HEK293 (cell line): ENCODE measurements at regions not wholly inside any gene's neighbourhood (a gene's known extent, or its start where the extent isn't known, plus 50 kb on each side); places are given as distances from the start of the nearest gene placed in this dataset.
"Not testable (repeated sequence)": the region's sequence is repeated elsewhere in the genome, so short reads cannot be mapped to it uniquely, and the experiment has no call there.

Source experiments
- CTCF ChIA-PET: fragments of 350-600 bp; formaldehyde crosslinking; extraction: SDS; loops from one replicate; lab custom pipeline; 2021; ENCODE audit warnings: antibody characterized with exemption; lab: Yijun Ruan, JAX
- POLR2A ChIA-PET: fragments of 300-600 bp; formaldehyde crosslinking; extraction: SDS; loops from one replicate; lab custom pipeline; 2020; ENCODE audit warnings: antibody characterized with exemption, inconsistent platforms; lab: Yijun Ruan, JAX
- H3K27ac ChIP-seq: fragments of 200-500 bp; sonication (Bioruptor generic); 2 replicates; pipeline ENCODE4 v1.5.1; 2014; ENCODE audit warnings: low read depth, low read length, control low read depth, inconsistent platforms; ENCODE audit errors: extremely low read depth
- H3K36me3 ChIP-seq, 2 experiments: fragments of 200-500 bp in 1 of 2; sonication (Bioruptor generic) in 1 of 2; 1 replicate in 1 of 2; 2 replicates in 1 of 2; pipeline ENCODE4 v1.5.1; 2014 to 2017; ENCODE audit warnings: inconsistent platforms in 2 of 2, low read length in 2 of 2; ENCODE audit not compliant: control insufficient read depth in 2 of 2, insufficient read depth in 1 of 2
- H3K4me1 ChIP-seq: fragments of 200-500 bp; sonication (Bioruptor generic); 2 replicates; pipeline ENCODE4 v1.5.1; 2014; ENCODE audit warnings: mild to moderate bottlenecking, low read length, inconsistent platforms; ENCODE audit not compliant: control insufficient read depth, insufficient read depth
- H3K4me3 ChIP-seq: 2 replicates; pipeline ENCODE4 v1.5.1; 2011; ENCODE audit warnings: low read depth, mild to moderate bottlenecking, control low read depth, low read length, moderate library complexity
- H3K9me3 ChIP-seq: fragments of 200-500 bp; sonication (Bioruptor generic); 2 replicates; pipeline ENCODE4 v1.5.1; 2014; ENCODE audit warnings: low read depth, low read length, inconsistent platforms; ENCODE audit not compliant: control insufficient read depth, insufficient read depth
- EGR2 ChIP-seq: fragments of 450-650 bp; formaldehyde crosslinking; IDR thresholded peaks from 2 replicates; pipeline ENCODE4 v1.5.1; 2016; ENCODE audit warnings: low read depth, missing biosample characterization, missing genetic modification characterization
- SETDB1 ChIP-seq: IDR thresholded peaks from one replicate; pipeline ENCODE4 v1.6.1; 2017; ENCODE audit warnings: mild to moderate bottlenecking, low read length, moderate library complexity, mixed read lengths; ENCODE audit not compliant: insufficient read length
- ZBTB7A ChIP-seq: fragments of 450-650 bp; formaldehyde crosslinking; IDR thresholded peaks from 2 replicates; pipeline ENCODE4 v1.5.1; 2016; ENCODE audit warnings: low read depth, missing biosample characterization, missing genetic modification characterization
- ZFHX2 ChIP-seq: fragments of 450-650 bp; formaldehyde crosslinking; conservative IDR thresholded peaks from 2 replicates; pipeline ENCODE4 v1.5.1; 2016; ENCODE audit warnings: missing biosample characterization, missing genetic modification characterization
- ZFP37 ChIP-seq: fragments of 450-650 bp; formaldehyde crosslinking; IDR thresholded peaks from 2 replicates; pipeline ENCODE4 v1.5.1; 2016; ENCODE audit warnings: missing biosample characterization, missing genetic modification characterization
- ZNF121 ChIP-seq: fragments of 450-650 bp; formaldehyde crosslinking; IDR thresholded peaks from 2 replicates; pipeline ENCODE4 v1.5.1; 2016; ENCODE audit warnings: missing biosample characterization, missing genetic modification characterization
- ZNF146 ChIP-seq: fragments of 450-650 bp; formaldehyde crosslinking; IDR thresholded peaks from 2 replicates; pipeline ENCODE4 v1.5.1; 2016; ENCODE audit warnings: missing biosample characterization, missing genetic modification characterization
- ZNF157 ChIP-seq: fragments of 450-650 bp; formaldehyde crosslinking; IDR thresholded peaks from 2 replicates; pipeline ENCODE4 v1.5.1; 2016; ENCODE audit warnings: missing biosample characterization, missing genetic modification characterization
- ZNF202 ChIP-seq: fragments of 450-650 bp; formaldehyde crosslinking; IDR thresholded peaks from 2 replicates; pipeline ENCODE4 v1.5.1; 2016; ENCODE audit warnings: missing biosample characterization, missing genetic modification characterization, borderline replicate concordance
- ZNF404 ChIP-seq: fragments of 450-650 bp; formaldehyde crosslinking; IDR thresholded peaks from 2 replicates; pipeline ENCODE4 v1.5.1; 2017; ENCODE audit warnings: missing biosample characterization, missing genetic modification characterization
- ZNF48 ChIP-seq: fragments of 450-650 bp; formaldehyde crosslinking; IDR thresholded peaks from 2 replicates; pipeline ENCODE4 v1.5.1; 2016; ENCODE audit warnings: missing biosample characterization, missing genetic modification characterization
- ZNF571 ChIP-seq: fragments of 450-650 bp; formaldehyde crosslinking; IDR thresholded peaks from 2 replicates; pipeline ENCODE4 v1.5.0; 2017; ENCODE audit warnings: missing biosample characterization, missing genetic modification characterization
- ZNF610 ChIP-seq: fragments of 450-650 bp; formaldehyde crosslinking; IDR thresholded peaks from 2 replicates; pipeline ENCODE4 v1.5.1; 2016; ENCODE audit warnings: missing biosample characterization, missing genetic modification characterization, borderline replicate concordance
- ZNF658 ChIP-seq: fragments of 450-650 bp; formaldehyde crosslinking; IDR thresholded peaks from 2 replicates; pipeline ENCODE4; 2016; ENCODE audit warnings: missing biosample characterization, missing genetic modification characterization
- ZNF792 ChIP-seq: fragments of 450-650 bp; formaldehyde crosslinking; IDR thresholded peaks from 2 replicates; pipeline ENCODE4 v1.5.1; 2016; ENCODE audit warnings: missing biosample characterization, missing genetic modification characterization
- TF ChIP-seq, protein P1 (sequence below): fragments of 450-650 bp; formaldehyde crosslinking; IDR thresholded peaks from 2 replicates; pipeline ENCODE4 v1.5.1; 2016; ENCODE audit warnings: missing biosample characterization, missing genetic modification characterization

DNA sequence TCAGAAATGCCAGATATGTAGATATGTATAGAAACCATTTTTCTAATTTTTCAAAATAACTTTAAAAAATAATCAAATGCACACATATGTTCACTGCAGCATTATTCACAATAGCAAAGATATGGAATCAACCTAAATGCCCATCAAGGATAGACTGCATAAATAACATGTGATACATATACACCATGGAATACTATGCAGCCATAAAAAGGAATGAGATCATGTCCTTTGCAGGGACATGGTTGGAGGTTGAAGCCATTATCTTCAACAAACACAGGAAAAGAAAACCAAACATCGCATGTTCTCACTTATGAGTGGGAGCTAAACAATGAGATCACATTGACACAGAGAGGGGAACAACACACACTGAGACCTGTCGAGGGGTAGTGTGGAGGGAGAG lies 176.1 kb downstream of the MATN1 start:
- H3K4me3 ChIP-seq, POLR2A ChIA-PET, H3K36me3 ChIP-seq, CTCF ChIA-PET, H3K27ac ChIP-seq: not testable (repeated sequence)
- TF ChIP-seq ZNF146 (tag by site-specific recombination), result peak; percentile 61; the same call in 1 of the 2 replicates
- TF ChIP-seq, all 188 proteins: peak for 1; not testable (repeated sequence) for 187
- not testable (repeated sequence) for H3K9me3 ChIP-seq, H3K4me1 ChIP-seq

DNA sequence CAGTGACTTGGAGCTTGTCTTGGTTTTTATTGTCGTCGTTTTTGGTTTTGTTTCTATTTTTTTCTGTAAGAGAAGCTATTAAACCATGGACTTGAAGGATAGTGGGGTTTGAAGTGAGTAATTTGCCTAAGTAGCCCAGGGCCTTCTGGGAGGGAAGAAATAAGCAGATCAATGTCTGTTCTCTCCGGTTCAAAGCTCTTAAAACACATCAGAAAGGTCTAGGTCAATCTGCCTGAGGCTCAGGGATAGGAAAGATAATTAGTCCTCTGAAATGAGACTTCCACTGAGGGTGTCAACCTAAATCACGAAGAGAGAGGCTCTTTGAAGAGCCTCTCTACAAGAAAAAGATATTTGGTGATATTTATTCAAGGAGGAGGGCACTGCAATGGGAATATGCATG lies 178.0 kb downstream of the MATN1 start:
- TF ChIP-seq ZNF48 (tag by site-specific recombination) (no peak), ZNF610 (no peak), ZNF792 (tag by site-specific recombination) (no peak), ZFP37 (no peak), ZNF404 (tag by site-specific recombination) (no peak), ZNF658 (tag by site-specific recombination) (no peak), ZNF571 (no peak), ZNF202 (tag by site-specific recombination) (no peak), ZNF121 (tag by site-specific recombination) (no peak)
- TF ChIP-seq, protein P1, sequence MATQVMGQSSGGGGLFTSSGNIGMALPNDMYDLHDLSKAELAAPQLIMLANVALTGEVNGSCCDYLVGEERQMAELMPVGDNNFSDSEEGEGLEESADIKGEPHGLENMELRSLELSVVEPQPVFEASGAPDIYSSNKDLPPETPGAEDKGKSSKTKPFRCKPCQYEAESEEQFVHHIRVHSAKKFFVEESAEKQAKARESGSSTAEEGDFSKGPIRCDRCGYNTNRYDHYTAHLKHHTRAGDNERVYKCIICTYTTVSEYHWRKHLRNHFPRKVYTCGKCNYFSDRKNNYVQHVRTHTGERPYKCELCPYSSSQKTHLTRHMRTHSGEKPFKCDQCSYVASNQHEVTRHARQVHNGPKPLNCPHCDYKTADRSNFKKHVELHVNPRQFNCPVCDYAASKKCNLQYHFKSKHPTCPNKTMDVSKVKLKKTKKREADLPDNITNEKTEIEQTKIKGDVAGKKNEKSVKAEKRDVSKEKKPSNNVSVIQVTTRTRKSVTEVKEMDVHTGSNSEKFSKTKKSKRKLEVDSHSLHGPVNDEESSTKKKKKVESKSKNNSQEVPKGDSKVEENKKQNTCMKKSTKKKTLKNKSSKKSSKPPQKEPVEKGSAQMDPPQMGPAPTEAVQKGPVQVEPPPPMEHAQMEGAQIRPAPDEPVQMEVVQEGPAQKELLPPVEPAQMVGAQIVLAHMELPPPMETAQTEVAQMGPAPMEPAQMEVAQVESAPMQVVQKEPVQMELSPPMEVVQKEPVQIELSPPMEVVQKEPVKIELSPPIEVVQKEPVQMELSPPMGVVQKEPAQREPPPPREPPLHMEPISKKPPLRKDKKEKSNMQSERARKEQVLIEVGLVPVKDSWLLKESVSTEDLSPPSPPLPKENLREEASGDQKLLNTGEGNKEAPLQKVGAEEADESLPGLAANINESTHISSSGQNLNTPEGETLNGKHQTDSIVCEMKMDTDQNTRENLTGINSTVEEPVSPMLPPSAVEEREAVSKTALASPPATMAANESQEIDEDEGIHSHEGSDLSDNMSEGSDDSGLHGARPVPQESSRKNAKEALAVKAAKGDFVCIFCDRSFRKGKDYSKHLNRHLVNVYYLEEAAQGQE (tag by site-specific recombination), result no peak
- TF ChIP-seq, all 188 proteins: peak for 0

DNA sequence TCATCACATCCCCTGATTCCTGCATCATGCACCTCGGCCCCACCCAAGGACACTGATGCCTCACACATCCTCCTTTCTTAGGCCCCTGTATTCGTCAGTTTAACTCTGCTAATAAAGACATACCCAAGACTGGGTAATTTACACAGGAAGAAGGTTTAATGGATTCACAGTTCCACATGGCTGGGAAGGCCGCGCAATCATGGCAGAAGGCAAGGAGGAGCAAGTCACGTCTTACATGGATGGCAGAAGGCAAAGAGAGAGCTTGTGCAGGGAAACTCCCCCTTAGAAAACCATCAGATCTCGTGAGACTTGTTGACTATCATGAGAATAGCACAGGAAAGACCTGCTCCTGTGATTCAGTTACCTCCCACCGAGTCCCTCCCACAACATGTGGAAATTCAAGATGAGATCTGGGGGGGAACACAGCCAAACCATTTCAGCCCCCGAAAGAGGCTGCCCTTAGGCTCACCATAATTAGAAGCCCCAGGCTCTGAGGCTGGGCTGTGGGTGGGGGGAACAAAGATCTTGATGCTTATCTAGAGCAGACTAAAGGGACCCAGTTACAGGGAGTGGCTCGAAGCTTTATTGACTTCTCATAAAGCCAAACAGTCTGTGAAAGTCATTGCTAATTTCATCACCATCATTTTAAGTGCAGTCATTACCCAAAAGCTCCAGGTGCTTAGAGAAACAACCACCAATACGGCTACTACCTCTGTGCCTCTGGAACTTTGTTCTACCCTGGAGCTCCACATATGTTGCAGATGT lies 181.5 kb downstream of the MATN1 start:
- CTCF ChIA-PET, result no interaction called here
- TF ChIP-seq ZFHX2 (tag by site-specific recombination) (peak; percentile 32), SETDB1 (peak; percentile 68), EGR2 (0 out of 2 replicates have a peak, but pooled peaks have one; percentile 7), ZNF157 (no peak), ZBTB7A (no peak), ZNF404 (tag by site-specific recombination) (no peak)

More for the DNA sequence above, 178.0 kb downstream of the MATN1 start:
- ChIA-PET POLR2A (no interaction called here), CTCF (no interaction called here)
- no peaks in the 10 kb centered on the region for H3K36me3 ChIP-seq
- H3K4me1 ChIP-seq, result no peaks in the 10 kb centered on the region
- no peak overlapping the region for H3K4me3 ChIP-seq
- no peaks in the 10 kb centered on the region for H3K9me3 ChIP-seq
- no peak overlapping the region for H3K27ac ChIP-seq

More for the DNA sequence above, 181.5 kb downstream of the MATN1 start:
- H3K4me1 ChIP-seq, result no peaks in the 10 kb centered on the region
- H3K4me3 ChIP-seq, result no peak overlapping the region
- H3K27ac ChIP-seq, result no peak overlapping the region
- no peaks in the 10 kb centered on the region for H3K9me3 ChIP-seq
- POLR2A ChIA-PET, result no interaction called here
- H3K36me3 ChIP-seq, result no peaks in the 10 kb centered on the region
